ENCODE measurements at regions not wholly inside any gene's neighbourhood (a gene's known extent, or its start where the extent isn't known, plus 50 kb on each side); places are given as distances from the start of the nearest gene placed in this dataset.

- TF ChIP-seq CTCF (IDR thresholded peaks at IDR 0.05) (no peak), ESRRA (CRISPR knock-in tag; IDR thresholded peaks at IDR 0.05; ENCODE audit: borderline replicate concordance) (no peak), USF1 (CRISPR knock-in tag; IDR thresholded peaks at IDR 0.05) (no peak), STAT6 (CRISPR knock-in tag; conservative IDR thresholded peaks at IDR 0.05; ENCODE audit: low read depth) (no peak)
These were observed 493.7 kb upstream of the SULF2 start for GRCh38 chr20:48278961-48279481.
